ENCODE measurements at regions not wholly inside any gene's neighbourhood (a gene's known extent, or its start where the extent isn't known, plus 50 kb on each side); places are given as distances from the start of the nearest gene placed in this dataset.

DNA sequence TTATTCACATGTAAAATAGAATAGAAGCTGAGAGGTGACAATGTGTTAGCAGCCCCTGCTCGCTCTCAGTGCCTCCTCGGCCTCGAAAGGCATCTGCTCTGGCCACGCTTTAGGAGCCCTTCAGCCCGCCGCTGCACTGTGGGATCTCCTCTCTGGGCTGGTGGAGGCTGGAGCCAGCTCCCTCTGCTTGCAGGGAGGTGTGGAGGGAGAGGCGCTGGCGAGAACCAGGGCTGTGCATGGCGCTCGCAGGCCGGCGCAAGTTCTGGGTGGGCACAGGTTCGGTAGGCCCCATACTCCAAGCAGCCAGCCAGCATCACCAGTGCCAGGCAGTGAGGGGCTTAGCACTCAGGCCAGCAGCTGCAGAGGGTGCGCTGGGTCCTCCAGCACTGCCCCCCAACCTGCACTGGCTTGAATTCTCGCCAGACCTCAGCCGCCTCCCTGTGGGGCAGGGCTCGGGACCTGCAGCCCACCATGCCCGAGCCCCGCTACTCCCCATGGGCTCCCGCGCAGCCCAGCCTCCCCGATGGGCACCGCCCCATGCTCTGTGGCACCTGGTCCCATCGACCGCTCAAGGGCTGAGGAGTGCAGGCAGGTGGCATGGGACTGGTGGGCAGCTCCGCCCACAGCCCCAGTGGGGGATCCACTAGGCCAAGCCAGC lies 1346.7 kb upstream of the IGFBP7 start:
- in situ Hi-C loops (cut with HindIII; ENCODE audit: low sequenced_read_pairs): no loop called here
- TF ChIP-seq, protein P1, sequence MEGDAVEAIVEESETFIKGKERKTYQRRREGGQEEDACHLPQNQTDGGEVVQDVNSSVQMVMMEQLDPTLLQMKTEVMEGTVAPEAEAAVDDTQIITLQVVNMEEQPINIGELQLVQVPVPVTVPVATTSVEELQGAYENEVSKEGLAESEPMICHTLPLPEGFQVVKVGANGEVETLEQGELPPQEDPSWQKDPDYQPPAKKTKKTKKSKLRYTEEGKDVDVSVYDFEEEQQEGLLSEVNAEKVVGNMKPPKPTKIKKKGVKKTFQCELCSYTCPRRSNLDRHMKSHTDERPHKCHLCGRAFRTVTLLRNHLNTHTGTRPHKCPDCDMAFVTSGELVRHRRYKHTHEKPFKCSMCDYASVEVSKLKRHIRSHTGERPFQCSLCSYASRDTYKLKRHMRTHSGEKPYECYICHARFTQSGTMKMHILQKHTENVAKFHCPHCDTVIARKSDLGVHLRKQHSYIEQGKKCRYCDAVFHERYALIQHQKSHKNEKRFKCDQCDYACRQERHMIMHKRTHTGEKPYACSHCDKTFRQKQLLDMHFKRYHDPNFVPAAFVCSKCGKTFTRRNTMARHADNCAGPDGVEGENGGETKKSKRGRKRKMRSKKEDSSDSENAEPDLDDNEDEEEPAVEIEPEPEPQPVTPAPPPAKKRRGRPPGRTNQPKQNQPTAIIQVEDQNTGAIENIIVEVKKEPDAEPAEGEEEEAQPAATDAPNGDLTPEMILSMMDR (IDR thresholded peaks at IDR 0.05; ENCODE audit: low read depth, low read length): no peak
- no peak overlapping the region for H3K4me3 ChIP-seq (ENCODE audit: low read depth, low read length)
- DNase-seq (ENCODE audit: low read depth, low spot score): no peak

DNA sequence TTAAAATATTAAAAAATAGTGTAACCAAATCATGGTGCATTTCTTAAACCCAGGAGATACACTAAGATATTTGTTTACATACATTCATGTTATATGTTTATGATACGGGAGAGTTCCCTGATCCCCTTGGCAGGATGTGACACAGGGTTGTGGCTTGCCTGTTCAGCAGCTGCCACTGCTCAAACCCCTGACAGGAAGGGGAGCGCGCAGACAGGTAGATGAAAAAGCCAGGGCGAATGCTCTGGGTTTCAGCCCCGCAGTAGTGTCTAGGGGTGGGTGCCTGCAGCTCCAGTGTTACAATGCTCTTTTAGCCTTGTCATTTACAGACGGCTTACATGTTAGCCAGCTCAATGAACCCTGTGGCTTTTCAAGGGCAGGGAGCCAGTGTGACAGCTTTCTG lies 1343.8 kb upstream of the IGFBP7 start:
- TF ChIP-seq, protein P1 (IDR thresholded peaks at IDR 0.05; ENCODE audit: low read depth, low read length): no peak
- in situ Hi-C loops (cut with HindIII; ENCODE audit: low sequenced_read_pairs): no loop called here
- no peak overlapping the region for H3K4me3 ChIP-seq (ENCODE audit: low read depth, low read length)
- no peak for DNase-seq (ENCODE audit: low read depth, low spot score)

DNA sequence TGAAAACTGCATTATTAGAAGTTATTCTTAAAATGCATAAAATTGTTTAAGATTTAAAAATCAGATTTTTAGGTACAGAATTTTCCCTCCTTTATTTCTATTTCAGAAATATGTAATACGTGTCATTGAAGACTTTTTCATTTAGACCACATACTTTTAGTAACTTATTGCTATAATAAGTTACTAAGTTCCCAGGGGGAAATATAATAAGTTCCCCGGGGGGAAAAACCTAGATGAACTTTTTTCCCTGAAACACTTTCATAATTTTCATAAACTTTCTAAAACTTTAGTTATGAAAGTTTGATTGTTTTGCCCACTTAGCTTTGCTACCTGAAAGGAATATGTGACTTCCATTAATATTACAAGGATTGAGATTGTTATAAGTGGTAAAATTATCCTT lies 1341.5 kb upstream of the IGFBP7 start:
- DNase-seq (ENCODE audit: low read depth, low spot score): no peak
- in situ Hi-C loops (cut with HindIII; ENCODE audit: low sequenced_read_pairs): no loop called here
- TF ChIP-seq, protein P1 (IDR thresholded peaks at IDR 0.05; ENCODE audit: low read depth, low read length): no peak
- H3K4me3 ChIP-seq (ENCODE audit: low read depth, low read length): no peak overlapping the region

DNA sequence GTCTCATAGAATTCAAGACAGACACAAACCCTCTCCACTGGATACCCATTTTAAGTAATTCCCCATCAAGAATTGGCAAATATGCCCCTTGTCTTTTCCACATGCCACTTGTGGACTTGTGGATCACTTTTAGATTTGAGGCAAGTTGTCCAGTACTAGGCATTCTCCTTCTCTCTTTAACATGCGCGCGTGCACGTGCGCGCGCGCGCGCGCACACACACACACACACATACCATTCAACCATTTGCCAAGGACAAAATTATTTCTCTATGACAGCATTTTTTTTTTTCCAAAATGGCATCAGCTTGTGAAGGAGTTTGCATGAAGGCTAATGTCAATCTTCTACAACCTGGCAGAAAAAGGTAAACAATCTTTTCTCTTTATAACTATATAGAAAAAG lies 1325.7 kb upstream of the IGFBP7 start:
- DNase-seq (ENCODE audit: low read depth, low spot score): no peak
- in situ Hi-C loops (cut with HindIII; ENCODE audit: low sequenced_read_pairs): no loop called here
- TF ChIP-seq, protein P1 (IDR thresholded peaks at IDR 0.05; ENCODE audit: low read depth, low read length): no peak
- H3K4me3 ChIP-seq (ENCODE audit: low read depth, low read length): no peak overlapping the region

DNA sequence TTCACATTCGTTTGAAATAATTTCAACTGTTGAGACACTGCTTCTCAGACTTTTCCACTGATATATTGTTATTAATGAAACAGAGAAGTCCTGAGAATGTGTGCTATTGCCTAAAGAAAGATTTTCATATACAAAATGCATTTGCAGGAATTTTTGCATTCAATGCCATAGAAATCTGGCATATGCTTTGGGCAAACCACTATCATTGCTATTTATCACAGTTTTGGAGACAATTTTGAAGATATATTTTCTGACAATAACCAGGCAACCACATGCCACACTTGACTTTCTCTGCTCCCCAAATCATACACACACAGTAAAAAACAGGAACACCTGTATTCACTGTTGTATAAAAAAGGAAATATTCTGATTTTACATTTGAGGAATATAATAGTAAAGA lies 1303.7 kb upstream of the IGFBP7 start:
- no peak for DNase-seq (ENCODE audit: low read depth, low spot score)
- TF ChIP-seq, protein P1 (IDR thresholded peaks at IDR 0.05; ENCODE audit: low read depth, low read length): no peak
- in situ Hi-C loops (cut with HindIII; ENCODE audit: low sequenced_read_pairs): no loop called here

DNA sequence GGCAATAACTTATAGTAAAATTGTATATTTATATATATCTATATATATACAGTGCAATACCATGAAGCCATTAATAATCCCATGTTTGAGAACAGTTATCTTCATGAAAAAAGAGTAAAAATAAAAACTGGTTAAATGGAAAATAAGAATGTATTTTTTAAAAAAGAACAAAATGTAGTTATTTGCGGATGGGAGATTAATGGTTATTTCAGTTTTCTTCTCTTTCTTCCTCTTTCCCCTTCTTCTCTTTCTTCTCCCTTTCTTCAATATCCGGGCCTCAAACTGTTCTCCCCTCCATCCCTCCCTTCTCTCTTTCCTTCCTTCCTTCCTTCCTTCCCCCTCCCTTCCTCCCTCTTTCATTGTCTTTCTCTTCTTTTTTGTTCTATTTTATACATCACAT lies 1301.7 kb upstream of the IGFBP7 start:
- TF ChIP-seq, protein P1 (IDR thresholded peaks at IDR 0.05; ENCODE audit: low read depth, low read length): no peak
- in situ Hi-C loops (cut with HindIII; ENCODE audit: low sequenced_read_pairs): no loop called here
- no peak overlapping the region for H3K4me3 ChIP-seq (ENCODE audit: low read depth, low read length)
- no peak for DNase-seq (ENCODE audit: low read depth, low spot score)

More for the DNA sequence above, 1303.7 kb upstream of the IGFBP7 start:
- no peak overlapping the region for H3K4me3 ChIP-seq (ENCODE audit: low read depth, low read length)
